CD4-positive, alpha-beta T cell (primary cell): ENCODE measurements at regions not wholly inside any gene's neighbourhood (a gene's known extent, or its start where the extent isn't known, plus 50 kb on each side); places are given as distances from the start of the nearest gene placed in this dataset.

Experiments used
- ATAC-seq: fragments of 200-7000 bp; cut with Tn5 transposase; one replicate; pipeline ENCODE4 v1.10.0; 2022; ENCODE audit warnings: mild to moderate bottlenecking; ENCODE audit not compliant: poor library complexity
- CTCF ChIA-PET: fragments of 350-600 bp; sonication (Branson Sonifier 250); formaldehyde crosslinking; loops from one replicate; lab custom pipeline; 2021; ENCODE audit warnings: antibody characterized with exemption, inconsistent platforms; lab: Charles Lee
- POLR2A ChIA-PET: fragments of 350-600 bp; sonication (Branson Sonifier 250); formaldehyde crosslinking; loops from one replicate; lab custom pipeline; 2021; ENCODE audit warnings: antibody characterized with exemption, inconsistent platforms; lab: Charles Lee
- DNase-seq, 14 experiments: peaks; one replicate each; pipeline ENCODE4 v3.0.0-alpha.2; 2013 to 2020; ENCODE audit warnings: mixed read lengths in 2 of 14
- H3K27ac ChIP-seq, 2 donors: one replicate each; pipeline versions ENCODE4 v1.5.1 to v1.7.0; 2013; ENCODE audit warnings: low read length in 2 of 2, low read depth in 1 of 2, mild to moderate bottlenecking in 1 of 2
- H3K27me3 ChIP-seq, 2 experiments: 1 replicate in 1 of 2; 2 replicates in 1 of 2; pipeline versions ENCODE4 v1.6.1 to v1.7.0; 2013; ENCODE audit warnings: low read length in 2 of 2, control low read depth in 1 of 2, mild to moderate bottlenecking in 1 of 2, moderate library complexity in 1 of 2; ENCODE audit not compliant: insufficient read depth in 2 of 2, control insufficient read depth in 1 of 2
- H3K36me3 ChIP-seq: one replicate; pipeline ENCODE4 v1.6.1; 2013; ENCODE audit warnings: low read length, control low read depth; ENCODE audit not compliant: insufficient read depth
- H3K4me1 ChIP-seq: one replicate; pipeline ENCODE4 v1.6.1; 2013; ENCODE audit warnings: low read length, control low read depth; ENCODE audit not compliant: insufficient read depth
- H3K4me3 ChIP-seq: one replicate; pipeline ENCODE4 v1.5.1; 2013; ENCODE audit warnings: mild to moderate bottlenecking, low read length, moderate library complexity
- H3K9me3 ChIP-seq, 2 experiments: 1 replicate in 1 of 2; 2 replicates in 1 of 2; pipeline versions ENCODE4 v1.6.1 to v1.7.0; 2013; ENCODE audit warnings: low read length in 2 of 2, mild to moderate bottlenecking in 2 of 2, control low read depth in 1 of 2, moderate library complexity in 1 of 2; ENCODE audit not compliant: control insufficient read depth in 1 of 2, insufficient read depth in 1 of 2
- H3K27ac Mint-ChIP-seq: one replicate; pipeline ENCODE4 v1.8.0; 2020; ENCODE audit warnings: mixed read lengths
- H3K27me3 Mint-ChIP-seq: one replicate; pipeline ENCODE4 v1.8.0; 2021; ENCODE audit warnings: mixed read lengths
- H3K36me3 Mint-ChIP-seq: one replicate; pipeline ENCODE4 v1.8.0; 2021; ENCODE audit warnings: low read depth, mixed read lengths
- H3K4me1 Mint-ChIP-seq: one replicate; pipeline ENCODE4 v1.8.0; 2021; ENCODE audit warnings: low read depth, mixed read lengths
- H3K4me3 Mint-ChIP-seq: one replicate; pipeline ENCODE4 v1.8.0; 2020; ENCODE audit warnings: mild to moderate bottlenecking, mixed read lengths
- H3K9me3 Mint-ChIP-seq: one replicate; pipeline ENCODE4 v1.8.0; 2020; ENCODE audit warnings: mixed read lengths
- CTCF ChIP-seq: fragments of 200-600 bp; IDR thresholded peaks from one replicate; pipeline ENCODE4 v1.8.0; 2022; ENCODE audit warnings: antibody characterized with exemption, mild to moderate bottlenecking
- intact Hi-C, 2 experiments: fragments of 100-400 bp; cut with DNase I in 1 of 2; cut with micrococcal nuclease in 1 of 2; formaldehyde crosslinking; loops; one replicate each; pipeline versions ENCODE4 v1.15.1 to v1.9.0; 2023 to 2025; cut with DNase I, micrococcal nuclease

- intact Hi-C loops: no loop called here
- no peak for TF ChIP-seq CTCF
- H3K27ac ChIP-seq: no peak overlapping the region
- POLR2A ChIA-PET: no interaction called here
- Mint-ChIP-seq H3K9me3 (no peaks in the 10 kb centered on the region), H3K27me3 (no peaks in the 10 kb centered on the region), H3K27ac (no peak overlapping the region), H3K4me1 (no peaks in the 10 kb centered on the region), H3K36me3 (no peaks in the 10 kb centered on the region), H3K4me3 (no peak overlapping the region)
- CTCF ChIA-PET: no interaction called here
- H3K27me3 ChIP-seq: no peaks in the 10 kb centered on the region
- no peak overlapping the region for H3K4me3 ChIP-seq
- no peaks in the 10 kb centered on the region for H3K4me1 ChIP-seq
- no peak for DNase-seq
- ATAC-seq: no peak
- H3K36me3 ChIP-seq: no peaks in the 10 kb centered on the region
- H3K9me3 ChIP-seq: no peaks in the 10 kb centered on the region
Observed at GRCh38 chr7:113715262-113715661, 203.5 kb downstream of the PPP1R3A start.

GRCh38 chr7:113710310-113711096, 208.3 kb downstream of the PPP1R3A start:
- peak; percentile 99 for TF ChIP-seq CTCF
- H3K4me3 ChIP-seq: no peak overlapping the region
- no peaks in the 10 kb centered on the region for H3K9me3 Mint-ChIP-seq
- no peak overlapping the region for H3K27ac Mint-ChIP-seq
- intact Hi-C loops: loop anchor here in 1 of 2 experiments (1.0 to 5.0 kb wide), 2 partner anchors 1160 to 1968 kb away; no protein-coding TSS in a partner anchor
- H3K9me3 ChIP-seq: no peaks in the 10 kb centered on the region
- H3K4me1 ChIP-seq: no peaks in the 10 kb centered on the region
- H3K4me3 Mint-ChIP-seq: no peak overlapping the region
- H3K27ac ChIP-seq: no peak overlapping the region
- CTCF ChIA-PET: no interaction called here
- H3K36me3 ChIP-seq: no peaks in the 10 kb centered on the region
- H3K27me3 Mint-ChIP-seq: no peaks in the 10 kb centered on the region
- no peaks in the 10 kb centered on the region for H3K27me3 ChIP-seq
- DNase-seq (peak in 8 of 14 experiments; percentile 2 to 74 (median 32)), ATAC-seq (peak; percentile 57)
- POLR2A ChIA-PET: no interaction called here
- no peaks in the 10 kb centered on the region for H3K4me1 Mint-ChIP-seq
- no peaks in the 10 kb centered on the region for H3K36me3 Mint-ChIP-seq

- H3K4me1 ChIP-seq: no peaks in the 10 kb centered on the region
- no peak overlapping the region for H3K27ac ChIP-seq
- POLR2A ChIA-PET: no interaction called here
- no peaks in the 10 kb centered on the region for H3K9me3 ChIP-seq
- no peak for DNase-seq
- no peaks in the 10 kb centered on the region for H3K27me3 Mint-ChIP-seq
- H3K4me3 Mint-ChIP-seq: no peak overlapping the region
- H3K27ac Mint-ChIP-seq: no peak overlapping the region
- no peaks in the 10 kb centered on the region for H3K36me3 ChIP-seq
- no peaks in the 10 kb centered on the region for H3K4me1 Mint-ChIP-seq
- no peaks in the 10 kb centered on the region for H3K9me3 Mint-ChIP-seq
- no peak overlapping the region for H3K4me3 ChIP-seq
- CTCF ChIA-PET: no interaction called here
- no peak for ATAC-seq
- no peaks in the 10 kb centered on the region for H3K27me3 ChIP-seq
- H3K36me3 Mint-ChIP-seq: no peaks in the 10 kb centered on the region
- intact Hi-C loops: loop anchor here in 1 of 2 experiments (5.0 kb wide), 1 partner anchor 1153 kb away; no protein-coding TSS in a partner anchor
- no peak for TF ChIP-seq CTCF
Observed at GRCh38 chr7:113705439-113705838, 213.4 kb downstream of the PPP1R3A start.
